Hippocampal formation (tissue), 2 donors: ENCODE measurements at regions not wholly inside any gene's neighbourhood (a gene's known extent, or its start where the extent isn't known, plus 50 kb on each side); places are given as distances from the start of the nearest gene placed in this dataset.
"Not testable (repeated sequence)": the region's sequence is repeated elsewhere in the genome, so short reads cannot be mapped to it uniquely, and the experiment has no call there.

Experiments
- DNase-seq, 2 donors: peaks; one replicate each; lab custom pipeline; 2025; lab: John Stamatoyannopoulos, UW

DNA sequence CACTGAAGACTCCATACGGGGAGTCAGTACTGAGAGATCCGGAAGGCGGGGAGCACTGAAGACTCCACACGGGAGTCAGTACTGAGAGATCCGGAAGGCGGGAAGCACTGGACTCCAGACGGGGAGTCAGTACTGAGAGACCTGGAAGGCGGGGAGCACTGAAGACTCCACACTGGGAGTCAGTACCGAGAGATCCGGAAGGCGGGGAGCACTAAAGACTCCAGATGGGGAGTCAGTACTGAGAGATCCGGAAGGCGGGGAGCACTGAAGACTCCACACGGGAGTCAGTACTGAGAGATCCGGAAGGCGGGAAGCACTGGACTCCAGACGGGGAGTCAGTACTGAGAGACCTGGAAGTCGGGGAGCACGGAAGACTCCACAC is 77.2 kb downstream of the DLL1 start:
- DNase-seq = not testable (repeated sequence)

DNA sequence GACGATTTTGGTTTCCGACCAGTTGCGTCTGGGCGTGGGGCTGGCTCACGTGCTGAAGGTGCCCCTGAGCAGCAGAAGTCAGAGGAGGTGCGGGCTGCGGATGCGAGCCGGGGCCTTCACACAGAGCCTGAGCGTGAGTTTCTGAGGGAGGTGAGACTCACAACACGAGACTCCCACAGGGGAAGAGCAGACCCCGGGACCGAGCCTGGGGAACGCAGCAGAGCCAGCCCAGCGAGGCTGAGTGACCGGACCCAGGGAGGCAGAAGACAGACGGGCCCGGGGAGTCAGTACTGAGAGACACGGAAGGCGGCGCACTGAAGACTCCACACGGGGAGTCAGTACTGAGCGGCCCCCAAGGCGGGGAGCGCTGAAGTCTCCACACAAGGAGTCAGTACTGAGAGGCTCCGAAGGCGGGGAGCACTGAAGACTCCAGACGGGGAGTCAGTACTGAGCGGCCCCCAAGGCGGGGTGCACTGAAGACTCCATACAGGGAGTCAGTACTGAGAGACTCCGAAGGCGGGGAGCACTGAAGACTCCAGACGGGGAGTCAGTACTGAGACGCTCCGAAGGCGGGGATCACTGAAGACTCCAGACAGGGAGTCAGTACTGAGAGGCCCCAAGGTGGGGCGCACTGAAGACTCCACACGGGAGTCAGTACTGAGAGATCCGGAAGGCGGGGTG is 77.8 kb downstream of the DLL1 start:
- no peak for DNase-seq

DNA sequence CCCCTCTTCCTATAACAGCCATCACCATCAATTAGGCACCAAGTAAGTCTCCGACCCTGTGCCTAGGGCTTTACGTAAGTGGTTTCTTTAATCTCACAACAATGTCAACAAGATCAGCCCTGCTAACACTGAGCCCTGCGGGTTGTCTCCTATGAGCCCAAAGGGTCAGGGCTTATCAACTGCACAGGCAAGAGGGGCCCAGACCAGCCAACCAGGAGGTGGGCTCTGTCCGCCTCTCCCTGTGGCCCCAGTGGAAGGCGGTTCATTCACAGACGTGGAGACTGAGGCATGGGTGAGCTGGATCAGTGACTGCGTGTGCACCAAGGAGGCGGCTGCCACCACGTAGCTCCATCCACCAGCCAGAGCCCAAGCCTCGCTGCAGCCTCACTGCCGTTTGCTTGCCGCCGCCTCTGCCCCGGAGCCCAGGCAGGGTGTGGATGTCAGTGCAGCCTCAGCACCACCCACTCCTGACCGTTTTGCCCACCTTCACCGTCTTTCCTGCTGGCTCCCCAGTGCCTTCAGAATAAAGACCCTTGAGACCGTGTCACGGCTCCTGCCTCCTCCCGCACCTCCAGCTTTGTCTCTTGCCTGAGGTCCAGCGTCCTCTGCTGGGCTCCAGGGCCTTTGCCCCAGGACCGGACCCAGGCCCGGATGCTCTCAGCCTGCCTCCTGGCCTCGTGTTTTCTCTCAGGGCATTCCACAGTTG is 78.7 kb downstream of the DLL1 start:
- no peak for DNase-seq

DNA sequence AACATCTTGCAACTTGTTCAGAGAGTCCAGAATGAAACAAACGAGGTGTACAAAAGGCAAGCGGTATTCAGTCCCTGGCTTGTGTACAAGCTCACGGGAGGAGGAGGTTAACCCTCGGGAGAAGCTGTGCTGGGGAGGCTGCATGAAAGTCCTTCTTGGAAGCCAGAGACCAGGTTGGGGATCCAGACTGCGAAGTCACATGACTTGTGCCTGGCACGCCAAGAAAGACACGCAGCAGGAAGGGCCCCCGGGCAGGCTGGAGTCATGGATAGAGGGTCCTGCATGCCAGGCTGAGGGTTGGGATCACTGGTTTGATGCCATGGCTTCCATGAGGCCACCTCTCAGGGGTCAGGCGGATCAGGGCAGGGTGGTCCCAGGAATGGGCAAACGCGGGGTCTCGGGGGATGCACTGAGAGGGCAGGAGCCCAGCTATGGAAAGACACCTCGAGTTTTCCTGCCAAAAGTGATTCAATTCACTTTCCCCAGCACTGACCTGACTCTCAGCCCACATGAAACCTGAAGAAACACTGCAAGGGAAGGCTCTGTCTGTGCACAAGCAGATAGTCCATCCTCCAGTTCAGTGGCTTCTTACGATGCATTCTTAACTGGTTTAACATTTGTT is 79.4 kb downstream of the DLL1 start:
- no peak for DNase-seq

DNA sequence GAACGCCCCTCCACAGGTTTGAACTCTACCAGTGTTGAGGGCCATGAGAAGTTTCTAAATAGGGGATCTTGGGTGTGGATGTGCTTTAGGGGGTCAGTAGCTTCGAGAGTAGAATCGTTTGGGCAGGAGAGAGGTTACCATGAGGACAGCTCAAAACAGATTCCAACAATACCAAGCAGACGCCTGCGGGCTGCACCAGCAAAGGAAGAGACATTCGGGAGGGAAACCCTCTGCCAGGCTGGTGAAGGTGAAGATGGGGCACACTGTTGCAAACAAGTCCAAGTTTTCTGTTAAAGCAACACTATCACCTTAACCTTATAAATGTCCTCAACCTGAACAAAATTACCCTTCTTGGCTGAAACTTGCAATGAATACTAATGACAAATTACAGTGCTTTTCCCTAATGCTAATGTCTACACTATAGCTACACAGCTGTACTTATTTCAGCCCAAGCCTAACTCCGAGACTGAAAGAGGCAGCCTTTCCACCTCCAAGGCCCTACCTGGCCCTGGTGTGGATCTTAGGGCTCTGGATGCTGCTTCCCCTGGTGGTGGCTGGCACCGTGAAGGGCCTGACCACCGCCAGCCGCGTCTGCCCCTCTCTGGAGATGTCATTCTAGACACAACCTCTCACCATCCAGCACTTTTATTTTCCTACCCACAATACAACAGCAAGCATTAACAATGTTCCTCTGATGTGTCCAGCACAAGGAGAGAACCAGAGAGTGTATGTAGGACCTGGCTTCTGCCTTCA is 80.1 kb downstream of the DLL1 start:
- no peak for DNase-seq

DNA sequence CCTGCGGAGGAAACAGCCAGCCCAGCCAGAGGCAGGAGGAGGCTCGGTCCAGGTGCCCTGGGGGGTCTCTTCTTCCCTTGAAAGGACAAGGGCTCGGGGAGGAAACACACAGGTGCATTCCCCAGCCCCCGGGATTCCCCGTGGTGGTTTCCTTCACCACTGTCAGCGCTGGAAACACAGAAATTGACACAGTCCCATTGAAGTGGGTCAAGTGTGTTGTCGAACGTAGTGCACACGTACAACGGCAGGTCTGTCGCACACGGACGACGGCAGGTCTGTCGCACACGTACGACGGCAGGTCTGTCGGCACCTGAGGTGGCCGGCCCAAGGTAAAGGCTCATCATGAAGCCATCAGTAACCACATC is 80.9 kb downstream of the DLL1 start:
- no peak for DNase-seq

DNA sequence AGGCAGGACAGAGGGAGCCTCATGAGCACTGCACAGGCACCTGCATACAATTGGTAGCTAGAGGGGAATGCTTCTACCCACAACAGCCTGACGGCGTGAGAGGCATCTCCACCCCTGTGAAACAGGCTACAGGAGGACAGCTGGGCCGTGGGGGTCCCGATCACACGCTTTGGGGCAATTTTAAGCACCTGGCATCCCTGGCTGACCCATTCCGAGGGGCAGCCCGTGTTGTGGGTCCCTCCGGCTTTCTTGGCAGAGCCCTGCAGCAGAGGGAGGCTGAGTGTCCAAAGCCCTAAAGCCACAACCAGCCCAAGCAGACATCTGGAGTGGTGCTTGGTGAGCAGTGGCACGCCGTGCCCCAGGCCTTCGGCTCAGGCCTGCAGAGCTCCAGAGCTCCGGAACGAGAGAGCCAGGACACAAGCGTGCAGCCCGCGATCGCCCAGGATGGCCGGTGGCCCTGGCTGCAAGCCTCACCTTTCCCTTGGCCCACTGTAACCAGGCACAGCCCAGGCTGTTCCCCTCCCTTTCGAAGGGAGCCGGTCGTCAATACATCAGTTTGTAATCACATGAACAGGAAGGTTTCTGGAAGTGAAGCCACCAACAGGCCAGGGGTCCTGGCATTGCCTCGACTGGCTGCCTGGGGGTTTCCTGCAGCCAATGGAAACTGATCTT is 81.4 kb downstream of the DLL1 start:
- DNase-seq = no peak

DNA sequence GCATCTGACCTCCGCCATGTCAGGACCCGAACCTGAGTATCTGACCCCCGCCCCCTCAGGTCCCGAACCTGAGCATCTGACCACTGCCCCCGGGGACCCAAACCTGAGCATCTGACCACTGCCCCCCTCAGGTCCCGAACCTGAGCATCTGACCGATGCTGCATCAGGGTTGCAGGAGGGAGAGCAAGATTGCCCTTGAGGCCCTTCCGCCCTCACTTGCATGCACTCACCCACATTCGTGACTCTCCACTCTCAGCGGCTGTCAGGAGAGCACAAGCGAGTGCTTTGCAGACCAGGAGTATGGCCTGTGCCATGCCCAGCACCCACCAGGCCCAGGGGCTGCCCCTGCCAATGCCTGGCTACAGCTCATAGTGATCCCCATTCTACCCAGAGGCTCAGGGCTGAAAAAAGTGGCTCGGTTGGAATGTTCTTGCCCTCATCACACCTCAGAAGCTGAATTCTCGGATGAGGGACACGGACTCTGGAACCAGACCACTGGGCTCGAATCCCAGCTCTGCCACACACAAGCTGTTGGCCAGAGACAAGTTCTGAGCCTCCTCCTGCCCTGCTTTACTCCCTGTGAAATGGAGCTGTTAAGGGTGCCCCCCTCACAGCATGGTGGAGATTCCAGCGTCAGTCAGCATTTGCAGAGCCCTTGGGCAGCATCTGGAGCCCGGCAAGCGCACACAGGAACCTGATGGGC is 82.1 kb downstream of the DLL1 start:
- DNase-seq = no peak

DNA sequence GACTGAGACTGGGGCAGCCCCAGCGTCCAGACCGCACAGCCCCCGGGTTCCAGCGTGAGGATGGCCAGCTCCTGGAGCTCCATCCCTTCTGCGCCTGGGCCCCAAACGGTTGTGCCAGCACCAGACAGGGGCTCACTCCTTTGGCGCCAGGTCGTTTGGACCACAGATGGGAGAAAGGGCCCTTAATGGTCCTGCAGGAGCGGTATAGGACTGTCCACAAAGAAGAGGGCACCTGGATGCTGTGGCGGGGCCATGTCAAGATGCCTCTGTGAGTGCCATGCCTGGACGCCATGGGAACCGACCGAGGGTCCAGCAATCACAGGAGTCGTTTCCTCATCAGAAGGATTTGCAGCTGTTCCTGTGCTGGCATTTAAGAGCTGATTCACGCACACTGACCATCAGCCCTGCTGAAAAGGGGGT is 82.7 kb downstream of the DLL1 start:
- no peak for DNase-seq

DNA sequence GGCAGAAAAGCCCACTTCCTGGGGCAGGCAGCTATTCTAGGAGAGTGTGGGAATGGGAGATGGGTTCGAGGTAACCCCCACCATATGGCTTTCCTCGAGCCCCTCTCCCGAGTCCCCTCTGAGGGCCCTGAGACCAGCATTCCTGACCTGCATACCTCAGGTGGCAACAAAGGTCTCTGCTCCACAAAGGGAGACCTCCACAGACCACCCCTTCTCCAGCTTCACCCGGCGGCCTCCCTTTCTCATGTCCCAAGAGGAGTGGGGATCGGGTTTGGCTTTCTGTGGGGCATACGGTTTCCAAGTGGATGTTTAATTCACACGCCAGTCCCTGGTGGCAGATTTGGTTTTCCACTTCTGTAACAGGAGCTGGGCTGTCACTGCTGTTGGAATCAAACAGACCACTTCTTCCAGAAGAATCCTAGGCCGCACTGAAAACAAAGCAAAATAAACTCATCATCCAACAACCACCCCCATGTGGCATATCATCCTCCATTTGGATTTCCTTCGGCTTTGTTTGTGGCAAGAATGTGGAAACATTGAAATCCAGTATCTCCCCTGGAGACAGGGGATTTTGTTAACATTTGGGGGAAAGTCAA is 83.2 kb downstream of the DLL1 start:
- DNase-seq = no peak

DNA sequence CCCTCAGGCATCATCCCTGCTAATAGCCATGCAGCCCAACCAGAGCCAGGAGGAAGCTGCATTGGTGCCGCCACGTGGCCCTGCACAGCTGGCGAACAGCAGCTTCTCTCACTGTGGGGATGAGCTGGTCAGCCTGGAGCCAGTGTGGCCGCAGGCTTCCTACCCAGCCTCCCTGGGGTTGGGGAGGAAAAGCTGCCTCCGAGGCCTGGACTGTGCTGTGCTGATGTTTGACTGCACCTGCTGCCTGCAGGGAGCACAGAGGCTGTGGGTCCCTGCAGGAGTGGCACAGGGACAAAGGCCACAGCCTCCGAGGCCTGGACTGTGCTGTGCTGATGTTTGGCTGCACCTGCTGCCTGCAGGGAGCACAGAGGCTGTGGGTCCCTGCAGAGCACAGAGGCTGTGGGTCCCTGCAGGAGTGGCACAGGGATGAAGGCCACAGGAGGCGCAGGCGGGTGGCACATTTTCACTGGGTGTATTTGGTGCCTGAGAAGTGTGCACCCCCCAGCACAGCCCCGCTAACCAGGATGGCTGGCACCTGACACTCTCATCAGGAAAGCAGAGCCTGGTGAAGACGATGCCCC is 83.9 kb downstream of the DLL1 start:
- DNase-seq = no peak

DNA sequence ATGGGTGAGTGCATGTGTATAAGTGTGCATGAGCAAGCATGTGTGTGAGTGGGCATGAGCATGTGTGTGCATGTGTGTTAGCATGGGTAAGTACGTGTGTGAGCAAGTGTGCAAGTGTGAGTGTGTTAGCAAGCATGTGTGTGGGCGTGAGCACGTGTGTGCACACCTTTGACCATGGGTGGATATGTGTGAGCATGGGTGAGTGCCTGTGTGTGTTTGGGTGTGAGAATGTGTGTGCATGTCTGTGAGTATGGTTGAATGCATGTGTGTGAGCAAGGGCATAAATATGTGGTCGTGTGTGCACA is 84.6 kb downstream of the DLL1 start:
- DNase-seq = no peak

DNA sequence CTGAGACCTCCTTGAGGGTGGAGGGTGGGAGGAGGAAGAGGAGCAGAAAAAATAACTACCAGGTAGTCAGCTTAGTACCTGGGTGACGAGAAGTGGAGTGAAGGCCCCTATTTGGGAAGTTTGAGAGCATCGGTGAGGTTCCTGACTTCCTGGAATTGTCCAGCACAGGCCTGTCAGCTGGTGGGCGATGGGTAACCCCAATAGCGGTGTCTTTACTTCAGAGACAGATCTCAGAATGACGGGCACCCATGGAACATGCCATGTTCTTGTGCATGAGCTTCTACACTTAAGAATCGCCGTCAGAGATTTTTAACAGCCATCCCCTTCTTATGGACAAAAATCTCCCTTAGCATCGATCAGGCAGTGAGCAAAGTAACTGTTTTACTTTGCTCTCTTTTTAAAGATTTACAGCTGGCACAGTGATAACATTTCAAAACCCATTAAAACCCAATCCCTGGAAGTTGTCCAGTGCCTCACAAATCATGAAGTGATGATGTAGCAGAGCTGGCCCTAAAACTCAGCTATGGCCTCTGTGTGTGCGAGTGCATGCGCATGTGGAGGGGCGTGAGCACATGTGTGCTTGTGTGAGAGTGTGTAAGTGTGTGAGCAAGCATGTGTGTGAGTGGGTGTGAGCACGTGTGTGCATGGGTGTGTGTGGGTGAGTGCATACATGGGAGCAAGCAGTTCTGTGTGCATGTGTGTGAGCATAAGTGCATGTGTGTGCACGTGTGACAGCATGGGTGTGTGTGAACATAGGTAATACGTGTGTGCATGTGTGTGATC is 85.2 kb downstream of the DLL1 start:
- DNase-seq = no peak

DNA sequence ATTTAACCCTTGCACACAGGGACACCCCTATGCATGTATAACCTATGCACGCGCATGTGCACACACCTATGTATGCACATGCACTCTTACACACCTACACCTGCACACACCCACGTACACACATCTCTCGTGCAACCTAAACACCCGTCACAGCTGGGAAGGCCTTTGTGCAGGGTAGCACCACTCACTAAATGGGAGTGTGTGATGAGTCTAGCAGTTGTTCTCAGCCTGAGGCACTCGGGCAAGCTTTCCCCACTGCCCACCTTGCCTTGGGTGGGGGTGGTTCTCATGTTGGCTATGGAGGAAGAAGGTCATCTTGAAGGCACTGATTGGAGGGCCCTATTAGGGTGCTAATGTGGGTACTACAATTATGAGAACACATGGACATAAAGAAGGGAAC is 85.8 kb downstream of the DLL1 start:
- no peak for DNase-seq

DNA sequence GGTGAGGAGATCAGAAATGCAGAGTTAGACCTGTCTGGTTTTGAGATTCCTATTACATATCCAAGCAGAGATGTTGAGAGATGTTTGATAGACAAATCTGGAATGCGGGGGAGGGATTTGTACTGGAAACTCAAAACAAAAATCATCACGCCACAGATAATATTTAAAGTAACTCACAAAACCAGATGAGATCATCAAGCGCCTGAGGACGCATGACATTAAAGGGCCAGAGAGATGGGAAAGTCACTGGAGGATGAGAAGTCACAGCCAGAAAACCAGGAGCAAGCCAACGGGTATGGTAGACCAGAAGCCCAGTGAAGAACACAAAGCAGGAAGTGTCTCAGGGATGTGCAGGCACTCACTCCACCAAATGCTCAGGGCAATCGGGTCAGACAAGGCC is 87.7 kb downstream of the DLL1 start:
- DNase-seq = no peak

DNA sequence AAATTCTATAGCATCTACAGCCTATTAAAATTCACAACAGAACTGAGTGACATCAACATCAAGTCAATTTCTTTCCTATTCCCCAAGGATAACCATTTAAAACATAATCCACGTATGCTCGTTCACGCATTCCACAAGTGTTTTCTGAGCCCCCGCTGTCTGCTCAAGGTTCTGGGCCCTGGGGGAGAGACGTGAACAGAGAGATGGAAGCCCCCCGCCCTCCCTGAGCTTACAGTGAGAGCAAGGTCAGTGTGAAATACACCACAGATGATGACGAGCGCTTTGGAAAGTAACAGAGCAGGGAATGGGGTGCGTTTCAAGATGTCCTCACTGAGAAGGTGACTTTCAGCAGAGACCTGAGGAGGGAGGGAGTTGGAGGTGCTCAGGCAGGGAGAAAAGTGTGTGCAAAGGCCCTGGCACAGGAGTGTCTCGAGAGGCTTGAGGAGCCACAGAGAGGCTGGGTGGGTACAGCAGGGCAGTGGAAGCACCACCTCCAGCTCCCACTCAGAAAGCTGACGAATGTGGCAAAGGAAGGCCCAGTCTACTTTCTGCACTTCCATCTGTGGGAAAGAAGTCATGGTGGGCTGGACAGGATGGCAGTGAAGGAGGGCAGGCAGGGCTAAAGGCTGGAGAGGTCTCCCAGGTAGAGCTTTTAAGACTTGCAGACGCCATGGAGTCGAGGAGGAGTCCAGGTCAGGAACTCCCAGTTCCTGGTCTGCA is 88.3 kb downstream of the DLL1 start:
- no peak for DNase-seq

DNA sequence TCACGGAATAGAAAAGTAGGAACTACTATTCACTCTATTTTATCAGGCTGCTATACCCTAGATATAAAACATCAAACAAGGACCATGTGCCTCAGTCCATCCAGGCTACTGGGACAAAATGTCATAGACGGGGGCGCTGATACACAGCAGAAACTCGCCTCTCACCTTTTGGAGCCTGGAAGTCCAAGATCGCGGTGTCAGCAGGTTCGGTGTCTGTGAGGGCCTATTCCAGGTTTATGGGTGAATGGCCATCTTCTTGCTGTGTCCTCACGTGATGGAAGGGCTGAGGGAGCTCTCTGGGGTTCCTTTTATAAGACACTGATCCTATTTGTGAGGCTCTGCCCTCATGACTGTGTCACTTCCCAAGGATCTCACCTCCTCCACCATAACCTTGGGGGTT is 89.5 kb downstream of the DLL1 start:
- no peak for DNase-seq

DNA sequence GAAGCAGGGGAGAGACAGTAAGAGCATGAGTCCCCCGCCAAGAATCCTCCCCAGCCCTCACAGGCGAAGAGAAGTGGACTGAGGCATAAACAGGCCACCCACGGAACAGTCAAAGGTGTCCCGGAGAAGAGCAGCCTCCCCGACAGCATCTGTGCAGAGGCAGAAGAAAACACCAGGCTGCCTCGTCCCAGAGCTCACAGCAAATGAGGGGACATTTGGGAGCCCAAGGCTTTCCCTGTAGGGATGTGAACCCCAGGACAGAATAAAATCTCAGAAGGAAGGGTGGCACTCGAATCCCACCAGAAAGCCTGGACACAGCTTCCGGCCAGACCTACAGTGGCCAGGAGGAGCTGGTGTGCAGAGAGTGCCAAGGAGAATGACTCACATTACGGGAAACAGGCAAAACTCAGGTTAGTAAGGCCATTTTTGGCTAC is 90.4 kb downstream of the DLL1 start:
- DNase-seq = no peak

DNA sequence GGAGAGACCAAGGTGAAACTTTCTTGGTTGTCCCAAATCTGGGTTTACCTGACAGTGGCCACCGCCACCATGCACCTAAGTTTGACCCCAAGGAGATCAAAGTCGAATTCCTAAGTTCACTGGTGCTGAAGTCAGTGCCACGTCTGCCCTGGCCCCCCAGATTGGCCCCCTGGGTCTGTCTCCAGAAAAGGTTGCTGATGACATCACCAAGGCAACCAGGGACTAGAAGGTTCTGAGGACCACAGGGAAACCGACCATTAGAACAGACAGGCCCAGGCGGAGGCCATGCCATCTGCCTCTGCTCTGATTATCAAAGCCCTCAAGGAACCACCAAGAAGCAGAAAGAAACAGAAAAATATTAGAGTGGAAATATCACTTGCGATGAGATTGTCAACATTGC is 91.2 kb downstream of the DLL1 start:
- DNase-seq = no peak

DNA sequence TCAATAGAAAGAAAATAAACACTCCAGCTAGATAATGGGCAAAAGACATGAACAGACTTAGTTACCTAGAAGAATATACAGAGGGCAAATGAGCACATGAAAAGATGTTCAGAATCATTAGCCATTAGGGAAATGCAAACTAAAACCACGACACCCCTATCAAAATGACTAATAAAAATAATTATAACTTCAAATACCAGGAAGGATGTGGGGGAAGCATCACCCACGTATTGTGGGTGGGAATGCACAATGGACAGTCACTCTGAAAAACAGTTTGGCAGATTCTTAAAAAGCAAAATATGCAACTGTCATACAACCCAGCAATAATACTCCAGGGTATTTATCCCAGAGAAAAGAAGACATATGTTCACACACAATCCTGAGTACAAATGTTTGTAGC is 92.6 kb downstream of the DLL1 start:
- DNase-seq = no peak
